Epidermal melanocyte (primary cell): ENCODE measurements at regions not wholly inside any gene's neighbourhood (a gene's known extent, or its start where the extent isn't known, plus 50 kb on each side); places are given as distances from the start of the nearest gene placed in this dataset.
"Not testable (repeated sequence)": the region's sequence is repeated elsewhere in the genome, so short reads cannot be mapped to it uniquely, and the experiment has no call there.

Experiments
- DNase-seq: peaks from one replicate; pipeline ENCODE4 v3.0.0; 2011; ENCODE audit warnings: low spot score; ENCODE audit not compliant: insufficient read length

GRCh38 chr2:121132054-121132761, 152.8 kb downstream of the TFCP2L1 start:
- DNase-seq: no peak

GRCh38 chr2:121132762-121133107, 152.3 kb downstream of the TFCP2L1 start:
- DNase-seq: no peak

- no peak for DNase-seq
Measured at GRCh38 chr2:121133551-121134319, 151.3 kb downstream of the TFCP2L1 start.

DNA sequence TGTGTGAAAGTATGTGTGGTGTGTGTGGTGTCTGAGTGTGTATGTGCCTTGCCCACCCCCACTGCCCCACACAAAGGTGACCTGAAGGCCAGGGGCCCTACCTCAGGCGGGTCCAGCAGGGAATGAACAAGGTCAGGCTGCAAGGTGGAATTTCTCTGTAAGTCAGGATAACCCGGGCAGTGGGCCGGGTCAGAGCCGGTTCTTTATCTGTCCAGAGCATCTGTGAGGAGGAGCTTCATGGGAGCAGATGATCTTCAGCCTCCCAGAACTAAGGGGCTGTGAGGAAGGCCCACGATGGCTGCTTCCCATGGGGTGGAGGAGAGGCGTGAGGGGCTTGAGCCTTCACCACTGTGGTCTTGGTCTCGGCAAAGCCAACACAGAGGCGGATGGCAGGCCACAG, 150.3 kb downstream of the TFCP2L1 start:
- DNase-seq: no peak

DNA sequence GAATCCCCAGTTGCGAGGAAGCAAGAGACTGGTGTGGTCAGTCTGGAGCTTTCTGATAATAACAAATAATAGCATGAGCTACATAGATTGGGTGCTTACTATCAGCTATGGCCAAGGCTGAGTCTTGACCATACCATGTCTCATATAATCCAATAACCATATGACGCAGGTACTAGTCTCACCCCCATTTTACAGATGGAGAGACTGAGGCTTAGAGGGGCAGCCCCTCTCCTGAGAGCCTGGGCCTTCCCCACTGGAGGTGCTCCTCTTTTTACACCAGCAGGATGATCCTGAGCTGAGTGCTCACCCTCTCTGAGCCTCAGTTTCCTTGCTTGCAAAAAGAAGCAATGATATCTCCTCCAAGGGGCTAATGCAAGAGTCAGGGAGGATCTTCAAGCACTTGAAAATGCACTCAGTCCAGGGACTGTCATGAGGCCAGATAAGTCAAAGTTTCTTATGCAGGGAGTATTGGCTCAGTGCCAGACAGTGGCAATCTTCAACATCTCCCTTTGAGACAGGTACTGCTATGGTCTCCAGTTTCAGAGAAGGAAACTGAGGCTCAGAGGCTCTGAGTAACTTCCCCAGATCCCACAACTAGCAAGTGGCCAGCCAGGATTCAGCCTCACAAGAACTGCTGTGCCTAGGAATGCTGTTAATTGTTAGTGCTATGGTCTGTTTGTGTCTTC, 149.7 kb downstream of the TFCP2L1 start:
- no peak for DNase-seq

DNA sequence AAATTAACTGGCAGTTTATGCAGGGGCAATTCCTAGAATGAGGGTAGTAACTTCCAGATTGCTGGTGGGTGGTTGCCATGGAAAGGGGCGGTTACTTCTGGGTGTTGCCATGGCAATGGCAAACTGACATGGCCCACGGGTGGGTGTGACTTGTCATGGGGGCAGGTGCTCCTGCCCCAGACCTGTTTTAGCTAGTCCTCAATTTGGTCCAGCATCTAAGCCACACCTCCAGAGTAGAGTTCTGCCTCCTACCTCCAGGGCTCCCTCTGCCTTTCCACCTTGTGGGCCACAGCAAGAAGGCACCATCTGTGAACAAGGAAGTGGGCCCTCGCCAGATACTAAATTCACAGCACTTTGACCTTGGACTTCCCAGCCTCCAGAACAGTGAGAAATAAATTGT, 148.7 kb downstream of the TFCP2L1 start:
- DNase-seq: no peak

- DNase-seq: no peak
Measured at GRCh38 chr2:121137571-121137970, 147.4 kb downstream of the TFCP2L1 start.

GRCh38 chr2:121140734-121141133, 144.3 kb downstream of the TFCP2L1 start:
- DNase-seq: no peak

- no peak for DNase-seq
Measured at GRCh38 chr2:121142452-121142851, 142.6 kb downstream of the TFCP2L1 start.

DNA sequence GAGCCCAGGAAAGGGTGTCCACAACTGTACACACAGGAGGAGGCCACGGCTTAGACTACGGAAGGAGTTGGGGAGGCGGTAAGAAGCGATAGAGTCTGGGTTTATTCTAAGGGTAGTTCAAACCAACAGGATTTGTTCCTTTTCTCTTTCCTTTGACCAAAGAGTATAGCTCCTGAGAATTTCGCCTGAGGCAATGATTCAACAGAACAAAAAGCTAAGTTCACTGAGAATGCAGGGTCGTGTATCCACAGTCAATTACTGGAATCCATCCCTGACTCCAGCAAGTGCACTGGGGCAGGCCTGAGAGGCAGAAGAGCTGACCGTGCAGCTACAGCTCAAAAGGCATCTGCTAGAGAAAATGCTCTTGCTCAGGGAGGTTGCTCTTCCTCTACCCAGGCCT, 140.9 kb downstream of the TFCP2L1 start:
- DNase-seq: no peak

DNA sequence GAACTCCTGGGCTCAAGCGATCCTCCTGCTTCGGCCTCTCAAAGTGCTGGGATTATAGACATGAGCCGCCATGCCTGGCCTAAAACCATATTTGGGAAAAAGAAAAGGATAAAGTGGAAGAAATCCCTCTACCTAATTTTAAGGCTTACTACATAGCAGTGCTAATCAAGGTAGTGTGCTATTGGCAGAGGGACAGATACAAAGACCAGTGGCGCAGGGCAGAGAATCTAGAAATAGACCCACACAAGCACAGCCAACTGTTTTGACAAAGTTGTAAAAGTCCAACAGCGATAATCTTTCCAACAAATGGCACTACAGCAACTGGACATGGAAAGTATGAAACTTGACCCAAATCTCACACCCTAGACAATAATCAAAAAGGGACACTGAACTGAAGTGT, 138.4 kb downstream of the TFCP2L1 start:
- no peak for DNase-seq

DNA sequence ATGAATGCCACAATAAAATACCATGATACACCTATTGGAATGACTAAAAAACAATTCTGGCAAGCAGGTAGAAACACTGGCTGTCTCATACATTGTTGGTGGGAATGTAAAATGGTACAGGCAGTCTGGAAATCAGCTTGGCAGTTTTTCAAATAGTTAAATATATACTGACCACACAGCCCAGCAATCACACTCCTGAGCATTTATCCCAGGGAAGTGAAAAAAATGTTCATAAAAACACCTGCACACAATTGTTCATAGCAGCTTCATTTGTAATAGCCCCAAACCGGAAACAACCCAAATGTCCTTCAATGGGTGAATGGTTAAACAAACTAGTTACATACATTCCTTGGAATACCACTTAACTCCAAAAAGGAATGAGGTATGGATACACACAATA, 137.2 kb downstream of the TFCP2L1 start:
- DNase-seq: no peak

- DNase-seq: no peak
Measured at GRCh38 chr2:121148481-121148880, 136.5 kb downstream of the TFCP2L1 start.

DNA sequence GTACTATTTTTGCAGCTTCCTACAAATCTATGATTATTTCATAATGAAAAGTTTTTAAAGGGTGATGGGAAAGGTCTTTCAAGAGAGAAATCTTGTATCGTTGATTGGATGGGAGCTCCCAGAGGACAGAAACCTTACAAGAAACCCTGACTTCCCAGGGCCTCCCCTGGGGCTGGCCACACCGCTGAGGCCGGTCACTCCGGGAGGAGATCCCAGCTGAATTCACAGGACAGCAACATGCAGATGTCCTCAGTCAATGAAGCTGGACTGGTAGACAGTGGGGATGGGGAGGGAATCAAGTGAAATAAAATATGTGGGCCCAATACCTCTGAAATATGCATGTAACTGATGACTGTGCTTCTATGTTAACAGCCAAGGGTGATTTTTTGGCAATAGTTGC, 135.6 kb downstream of the TFCP2L1 start:
- no peak for DNase-seq

- DNase-seq: no peak
Measured at GRCh38 chr2:121150126-121150525, 134.9 kb downstream of the TFCP2L1 start.

DNA sequence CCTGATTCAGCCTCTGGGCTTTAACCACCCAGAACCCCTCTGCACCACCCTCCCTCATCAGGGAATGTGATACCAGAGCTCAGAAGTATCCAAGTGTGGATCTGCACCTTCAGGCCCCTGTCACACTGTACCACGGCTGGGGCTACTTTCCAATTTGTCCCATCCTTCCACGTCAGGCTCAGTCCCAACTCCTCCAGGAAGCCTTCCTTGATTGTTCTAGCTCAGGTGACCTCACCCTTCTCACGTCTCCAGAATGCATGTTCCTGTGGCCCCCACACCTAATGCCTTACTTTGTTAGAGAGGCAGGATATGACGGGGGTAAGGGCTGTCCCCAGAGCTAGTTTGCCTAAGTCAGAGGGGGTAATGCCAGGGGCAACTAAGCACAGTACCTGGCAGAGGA, 134.3 kb downstream of the TFCP2L1 start:
- no peak for DNase-seq

DNA sequence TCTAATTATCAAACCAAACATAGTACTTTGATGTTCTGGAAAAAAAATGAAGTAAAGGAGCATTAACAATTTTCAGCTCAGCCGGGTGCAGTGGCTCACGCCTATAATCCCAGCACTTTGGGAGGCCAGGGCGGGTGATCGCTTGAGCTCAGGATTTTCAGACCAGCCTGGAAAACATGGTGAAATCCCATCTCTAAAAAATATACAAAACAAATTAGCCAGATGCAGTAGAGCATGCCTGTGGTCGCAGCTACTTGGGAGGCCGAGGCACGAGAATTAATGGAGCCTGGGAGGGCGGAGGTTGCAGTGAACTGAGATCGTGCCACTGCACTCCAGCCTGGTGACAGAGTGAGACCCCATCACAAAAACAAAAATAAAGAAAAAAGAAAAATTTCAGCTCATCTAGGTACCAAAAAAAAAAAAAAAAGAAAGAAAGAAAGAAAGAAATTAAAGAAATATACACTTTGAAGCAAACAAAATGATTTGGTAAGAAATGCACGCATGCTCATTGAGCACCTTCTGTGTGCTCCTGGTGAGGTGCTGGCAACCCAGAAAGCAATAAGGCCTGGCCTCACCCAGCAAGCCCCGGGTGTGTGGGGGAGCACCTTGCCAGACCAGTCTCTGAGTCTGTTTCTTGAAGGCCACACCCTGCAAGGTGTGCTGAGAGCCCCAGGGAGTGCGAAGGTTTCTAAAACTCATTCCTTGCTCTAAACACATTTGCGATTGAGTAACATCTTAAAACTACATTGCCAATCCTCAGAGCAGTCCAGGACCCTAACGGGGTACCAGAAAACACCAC, 133.5 kb downstream of the TFCP2L1 start:
- no peak for DNase-seq

GRCh38 chr2:121152861-121153260, 132.1 kb downstream of the TFCP2L1 start:
- DNase-seq: no peak

DNA sequence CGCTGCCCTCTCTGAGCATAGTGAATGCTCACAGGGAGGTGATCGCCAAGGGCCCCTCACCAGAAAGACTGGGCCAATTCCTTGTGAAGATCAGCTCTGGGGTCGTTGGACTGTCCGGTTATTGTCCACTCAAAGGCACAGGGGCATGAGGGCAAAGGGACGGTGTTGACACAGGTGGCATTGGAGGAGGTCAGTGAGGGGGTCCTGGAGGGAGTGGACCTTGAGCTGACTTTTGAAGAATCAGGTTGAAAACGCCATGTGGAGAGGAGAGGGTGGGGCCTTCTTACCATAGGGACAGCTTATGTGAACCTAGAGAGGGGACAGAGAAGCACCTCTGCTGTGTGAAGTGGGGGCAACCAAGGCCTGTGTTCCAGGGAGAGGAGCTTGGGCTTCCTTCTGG, 131.5 kb downstream of the TFCP2L1 start:
- no peak for DNase-seq

GRCh38 chr2:121155502-121156056, 129.4 kb downstream of the TFCP2L1 start:
- DNase-seq: no peak

DNA sequence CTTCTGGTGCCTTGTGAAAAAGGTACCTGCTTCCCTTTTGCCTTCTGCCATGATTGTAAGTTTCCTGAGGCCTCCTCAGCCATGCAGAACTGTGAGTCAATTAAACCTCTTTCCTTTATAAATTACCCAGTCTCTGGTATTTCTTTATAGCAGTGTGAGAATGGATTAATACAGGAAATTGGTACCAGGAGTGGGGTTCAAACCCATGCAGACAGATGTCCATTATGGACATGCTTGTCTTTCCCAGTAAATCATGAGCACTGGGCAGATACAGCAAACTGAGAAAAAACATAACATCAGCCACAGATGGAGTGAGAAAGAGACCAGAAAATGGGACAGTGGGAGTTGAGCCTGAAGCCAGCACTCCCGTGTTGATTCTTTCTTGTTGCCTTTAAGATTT, 127.5 kb downstream of the TFCP2L1 start:
- not testable (repeated sequence) for DNase-seq
